DMS79 treated with DMSO at 0.1 percent for 48 hours (cell line): ENCODE measurements at regions not wholly inside any gene's neighbourhood (a gene's known extent, or its start where the extent isn't known, plus 50 kb on each side); places are given as distances from the start of the nearest gene placed in this dataset.
A peak's percentile ranks its signal among the peaks of the same experiment; 100 is the strongest.

Source experiments
- DNase-seq: peaks from one replicate; lab custom pipeline; 2025; lab: John Stamatoyannopoulos, UW

GRCh38 chr12:107277855-107278254, 184.5 kb upstream of the CRY1 start:
- no peak for DNase-seq

GRCh38 chr12:107282628-107283027, 189.3 kb upstream of the CRY1 start:
- DNase-seq, result no peak

- no peak for DNase-seq
These were observed 190.3 kb upstream of the CRY1 start for GRCh38 chr12:107283652-107284051.

- no peak for DNase-seq
These were observed 191.3 kb upstream of the CRY1 start for GRCh38 chr12:107284692-107285091.

- no peak for DNase-seq
These were observed 194.4 kb upstream of the CRY1 start for GRCh38 chr12:107287436-107288413.

GRCh38 chr12:107288414-107289127, 195.2 kb upstream of the CRY1 start:
- no peak for DNase-seq

- DNase-seq, result no peak
These were observed 197.7 kb upstream of the CRY1 start for GRCh38 chr12:107291018-107291417.

GRCh38 chr12:107296681-107297089, 203.3 kb upstream of the CRY1 start:
- DNase-seq, result no peak

GRCh38 chr12:107302649-107303341, 209.4 kb upstream of the CRY1 start:
- DNase-seq, result no peak

GRCh38 chr12:107304588-107305532, 211.5 kb upstream of the CRY1 start:
- DNase-seq, result no peak

GRCh38 chr12:107306141-107306659, 212.9 kb upstream of the CRY1 start:
- DNase-seq, result no peak

- no peak for DNase-seq
These were observed 215.0 kb upstream of the CRY1 start for GRCh38 chr12:107308310-107308709.

- no peak for DNase-seq
These were observed 215.7 kb upstream of the CRY1 start for GRCh38 chr12:107309020-107309419.

GRCh38 chr12:107310621-107311020, 217.3 kb upstream of the CRY1 start:
- peak; percentile 74 for DNase-seq

GRCh38 chr12:107311682-107312081, 218.3 kb upstream of the CRY1 start:
- DNase-seq, result no peak

GRCh38 chr12:107317751-107318555, 224.6 kb upstream of the CRY1 start:
- DNase-seq, result peak; percentile 88

GRCh38 chr12:107318556-107318805, 225.1 kb upstream of the CRY1 start:
- no peak for DNase-seq

GRCh38 chr12:107318806-107319532, 225.6 kb upstream of the CRY1 start:
- peak; percentile 23 for DNase-seq

GRCh38 chr12:107319533-107320032, 226.2 kb upstream of the CRY1 start:
- no peak for DNase-seq
